SK-N-SH (cell line): ENCODE measurements at regions not wholly inside any gene's neighbourhood (a gene's known extent, or its start where the extent isn't known, plus 50 kb on each side); places are given as distances from the start of the nearest gene placed in this dataset.
"Not testable (repeated sequence)": the region's sequence is repeated elsewhere in the genome, so short reads cannot be mapped to it uniquely, and the experiment has no call there.

Experiments
- CTCF ChIA-PET: fragments of 300-600, 350-600 bp; formaldehyde crosslinking; extraction: SDS; loops from one replicate; lab custom pipeline; 2021; lab: Yijun Ruan, JAX
- POLR2A ChIA-PET: fragments of 350-600 bp; sonication (Branson Sonifier 250); formaldehyde crosslinking; extraction: SDS; loops from one replicate; lab custom pipeline; 2020; ENCODE audit warnings: antibody characterized with exemption, inconsistent platforms; lab: Yijun Ruan, JAX
- DNase-seq: peaks from one replicate; pipeline ENCODE4 v3.0.0; 2012
- H2AFZ ChIP-seq: fragments of 200-600 bp; sonication (generic); 2 replicates; pipeline ENCODE4 v1.8.1; 2016; ENCODE audit warnings: antibody characterized with exemption, mild to moderate bottlenecking, low read depth
- H3F3A ChIP-seq: fragments of 200-600 bp; sonication (generic); replicated peaks from 2 replicates; pipeline ENCODE3; 2016; ENCODE audit warnings: antibody characterized with exemption, mild to moderate bottlenecking; ENCODE audit not compliant: insufficient read depth
- H3K27ac ChIP-seq, 2 experiments: fragments of 200-500 bp in 1 of 2; fragments of 200-600 bp in 1 of 2; sonication (Bioruptor generic) in 1 of 2; sonication (generic), shearing (Covaris generic) in 1 of 2; 2 replicates each; pipeline versions ENCODE4 v1.5.1 to v1.6.1; 2014 to 2016; ENCODE audit warnings: low read depth in 2 of 2, inconsistent platforms in 1 of 2, low read length in 1 of 2, mild to moderate bottlenecking in 1 of 2, mixed read lengths in 1 of 2
- H3K27me3 ChIP-seq: fragments of 200-600 bp; sonication (generic), shearing (Covaris generic); 2 replicates; pipeline ENCODE4 v1.6.1; 2016; ENCODE audit warnings: mixed run types; ENCODE audit not compliant: insufficient read depth
- H3K36me3 ChIP-seq, 2 experiments: fragments of 200-500 bp in 1 of 2; fragments of 200-600 bp in 1 of 2; sonication (Bioruptor generic) in 1 of 2; sonication (generic) in 1 of 2; replicated peaks in 1 of 2; 2 replicates each; pipeline versions ENCODE3 to v1.5.1; 2014 to 2016; ENCODE audit warnings: low read length in 1 of 2, mild to moderate bottlenecking in 1 of 2; ENCODE audit not compliant: insufficient read depth in 2 of 2, control insufficient read depth in 1 of 2
- H3K4me1 ChIP-seq, 2 experiments: fragments of 200-500 bp in 1 of 2; fragments of 200-600 bp in 1 of 2; sonication (Bioruptor generic) in 1 of 2; sonication (generic), shearing (Covaris generic) in 1 of 2; 2 replicates each; pipeline versions ENCODE4 v1.5.1 to v1.6.1; 2014 to 2016; ENCODE audit warnings: low read depth in 1 of 2, low read length in 1 of 2, mixed run types in 1 of 2; ENCODE audit not compliant: insufficient read depth in 2 of 2, control insufficient read depth in 1 of 2
- H3K4me2 ChIP-seq: fragments of 200-600 bp; sonication (generic), shearing (Covaris generic); 2 replicates; pipeline ENCODE4 v1.6.1; 2017; ENCODE audit warnings: mixed run types
- H3K4me3 ChIP-seq, 2 experiments: fragments of 200-500 bp in 1 of 2; fragments of 200-600 bp in 1 of 2; sonication (Bioruptor generic) in 1 of 2; sonication (generic), shearing (Covaris generic) in 1 of 2; 2 replicates each; pipeline versions ENCODE4 v1.5.1 to v1.8.1; 2014 to 2016; ENCODE audit warnings: low read depth in 2 of 2, inconsistent platforms in 1 of 2, low read length in 1 of 2, mild to moderate bottlenecking in 1 of 2, mixed read lengths in 1 of 2, moderate library complexity in 1 of 2
- H3K79me2 ChIP-seq: fragments of 200-600 bp; sonication (generic); 2 replicates; pipeline ENCODE4 v1.8.1; 2017; ENCODE audit warnings: mild to moderate bottlenecking; ENCODE audit not compliant: insufficient read depth
- H3K9ac ChIP-seq: fragments of 200-600 bp; sonication (generic); 2 replicates; pipeline ENCODE4 v1.6.1; 2017; ENCODE audit warnings: mixed run types
- H3K9me2 ChIP-seq: fragments of 200-600 bp; sonication (generic); 2 replicates; pipeline ENCODE4 v1.6.1; 2017; ENCODE audit warnings: mixed run types
- H3K9me3 ChIP-seq: fragments of 200-600 bp; sonication (generic); 2 replicates; pipeline ENCODE4 v1.6.1; 2017; ENCODE audit warnings: mixed run types, mild to moderate bottlenecking, moderate library complexity
- H4K20me1 ChIP-seq: fragments of 200-600 bp; sonication (generic); 2 replicates; pipeline ENCODE4 v1.6.1; 2017; ENCODE audit warnings: mild to moderate bottlenecking, mixed run types; ENCODE audit not compliant: insufficient read depth
- CTCF ChIP-seq: fragments of 200-600 bp; sonication (generic); IDR thresholded peaks from 2 replicates; pipeline ENCODE4 v1.6.1; 2017; ENCODE audit warnings: antibody characterized with exemption, mild to moderate bottlenecking, moderate library complexity
- FOSL2 ChIP-seq: IDR thresholded peaks from 2 replicates; pipeline ENCODE4 v1.4.0; 2012; ENCODE audit warnings: low read depth, mild to moderate bottlenecking, moderate library complexity, borderline replicate concordance
- GATA2 ChIP-seq: sonication (generic); formaldehyde crosslinking; IDR thresholded peaks from 2 replicates; pipeline ENCODE4 v1.5.0; 2020; ENCODE audit warnings: mild to moderate bottlenecking, missing genetic modification reagents
- MAX ChIP-seq: IDR thresholded peaks from 2 replicates; pipeline ENCODE4 v1.4.0; 2012; ENCODE audit warnings: low read depth
- MEF2A ChIP-seq: IDR thresholded peaks from 2 replicates; pipeline ENCODE4 v1.4.0; 2012; ENCODE audit warnings: low read depth, borderline replicate concordance
- NFIC ChIP-seq: IDR thresholded peaks from 2 replicates; pipeline ENCODE4 v1.4.0; 2012; ENCODE audit warnings: borderline replicate concordance
- NRF1 ChIP-seq: IDR thresholded peaks from 2 replicates; pipeline ENCODE4 v1.6.1; 2012; ENCODE audit warnings: low read depth, mild to moderate bottlenecking, low read length
- PBX3 ChIP-seq: IDR thresholded peaks from 2 replicates; pipeline ENCODE4; 2012
- POLR2AphosphoS5 ChIP-seq: IDR thresholded peaks from 2 replicates; pipeline ENCODE4 v1.6.1; 2012; ENCODE audit warnings: low read depth, low read length
- RAD21 ChIP-seq: IDR thresholded peaks from 2 replicates; pipeline ENCODE4 v1.6.1; 2012; ENCODE audit warnings: mild to moderate bottlenecking, low read length
- RFX5 ChIP-seq: IDR thresholded peaks from 2 replicates; pipeline ENCODE4 v1.6.1; 2012; ENCODE audit warnings: mild to moderate bottlenecking, improper control_type of control experiment, low read length
- SMC3 ChIP-seq: IDR thresholded peaks from 2 replicates; pipeline ENCODE4 v1.6.1; 2012; ENCODE audit warnings: low read depth, low read length, improper control_type of control experiment
- TEAD4 ChIP-seq: IDR thresholded peaks from 2 replicates; pipeline ENCODE4 v1.4.0; 2012; ENCODE audit warnings: mild to moderate bottlenecking, borderline replicate concordance; ENCODE audit not compliant: insufficient read depth
- USF2 ChIP-seq: fragments of 150-350 bp; IDR thresholded peaks from 2 replicates; pipeline ENCODE4 v1.6.1; 2017; ENCODE audit warnings: antibody characterized with exemption, low read length, low read depth, borderline replicate concordance
- WGBS: methylation state at CpG from one replicate; pipeline ENCODE4 v1.1.6; 2017; ENCODE audit warnings: low lambda C conversion rate; 5-methylcytosine and 5-hydroxymethylcytosine counted together

- no peak overlapping the region for H3K4me2 ChIP-seq
- TF ChIP-seq MEF2A (no peak), FOSL2 (no peak), NFIC (no peak), MAX (no peak), USF2 (no peak), RFX5 (no peak), NRF1 (no peak), SMC3 (no peak), TEAD4 (no peak), POLR2AphosphoS5 (no peak)
- no peaks in the 10 kb centered on the region for H3K9me2 ChIP-seq
- no peak for DNase-seq
- H4K20me1 ChIP-seq = no peaks in the 10 kb centered on the region
- H3K79me2 ChIP-seq = no peaks in the 10 kb centered on the region
- no peak overlapping the region for H3K27ac ChIP-seq
- no peaks in the 10 kb centered on the region for H3K36me3 ChIP-seq
- no peaks in the 10 kb centered on the region for H3K4me1 ChIP-seq
- no peaks in the 10 kb centered on the region for H3K27me3 ChIP-seq
- 78% methylated on average over 1 of the region's 1 CpG for WGBS
- H3K9me3 ChIP-seq = peaks cover 3% of the 10 kb centered on the region; the same call in 1 of the 2 replicates
- H3K4me3 ChIP-seq = no peak overlapping the region
- no peak overlapping the region for H3K9ac ChIP-seq
- H2AFZ ChIP-seq = no peak overlapping the region
- ChIA-PET POLR2A (no interaction called here), CTCF (no interaction called here)
- H3F3A ChIP-seq = no peaks in the 10 kb centered on the region
Observed at GRCh38 chr5:116951219-116951618, 376.6 kb upstream of the SEMA6A start.

- H2AFZ ChIP-seq = no peak overlapping the region
- POLR2A ChIA-PET = no interaction called here
- H3K27ac ChIP-seq = no peak overlapping the region
- DNase-seq = peak; percentile 30
- no peaks in the 10 kb centered on the region for H4K20me1 ChIP-seq
- H3F3A ChIP-seq = no peaks in the 10 kb centered on the region
- TF ChIP-seq PBX3 (no peak), CTCF (peak; percentile 35), RAD21 (peak; percentile 49), SMC3 (peak; percentile 20; the same call in 1 of the 2 replicates), GATA2 (CRISPR knock-in tag) (no peak)
- TF ChIP-seq, all 33 proteins: peak for 3
- no peaks in the 10 kb centered on the region for H3K27me3 ChIP-seq
- H3K36me3 ChIP-seq = no peaks in the 10 kb centered on the region
- H3K9me2 ChIP-seq = no peaks in the 10 kb centered on the region
- no peaks in the 10 kb centered on the region for H3K4me1 ChIP-seq
- H3K4me2 ChIP-seq = no peak overlapping the region
- H3K79me2 ChIP-seq = no peaks in the 10 kb centered on the region
- CTCF ChIA-PET = interaction anchor here (0.7 to 1.4 kb wide), 3 partner anchors 12 to 372 kb away, joined by 3 read pairs; no protein-coding TSS in a partner anchor
- H3K4me3 ChIP-seq = no peak overlapping the region; a peak in 1 of 4 replicates
- no peaks in the 10 kb centered on the region; the same call in 1 of the 2 replicates for H3K9me3 ChIP-seq
- 68% methylated on average over 15 of the region's 15 CpGs for WGBS
- no peak overlapping the region for H3K9ac ChIP-seq
Observed at GRCh38 chr5:116947691-116948528, 373.3 kb upstream of the SEMA6A start.

- H4K20me1 ChIP-seq, H3K9ac ChIP-seq, H3K4me1 ChIP-seq, CTCF ChIA-PET, H3K36me3 ChIP-seq, DNase-seq, POLR2A ChIA-PET, H3K4me3 ChIP-seq, H3K27ac ChIP-seq, H2AFZ ChIP-seq, H3K4me2 ChIP-seq, H3K27me3 ChIP-seq, H3K9me3 ChIP-seq, H3F3A ChIP-seq, H3K9me2 ChIP-seq, H3K79me2 ChIP-seq: not testable (repeated sequence)
- WGBS = 65% methylated on average over 17 of the region's 17 CpGs
Observed at GRCh38 chr5:116945613-116946382, 371.2 kb upstream of the SEMA6A start.
